ENCODE measurements at regions not wholly inside any gene's neighbourhood (a gene's known extent, or its start where the extent isn't known, plus 50 kb on each side); places are given as distances from the start of the nearest gene placed in this dataset.

DNA sequence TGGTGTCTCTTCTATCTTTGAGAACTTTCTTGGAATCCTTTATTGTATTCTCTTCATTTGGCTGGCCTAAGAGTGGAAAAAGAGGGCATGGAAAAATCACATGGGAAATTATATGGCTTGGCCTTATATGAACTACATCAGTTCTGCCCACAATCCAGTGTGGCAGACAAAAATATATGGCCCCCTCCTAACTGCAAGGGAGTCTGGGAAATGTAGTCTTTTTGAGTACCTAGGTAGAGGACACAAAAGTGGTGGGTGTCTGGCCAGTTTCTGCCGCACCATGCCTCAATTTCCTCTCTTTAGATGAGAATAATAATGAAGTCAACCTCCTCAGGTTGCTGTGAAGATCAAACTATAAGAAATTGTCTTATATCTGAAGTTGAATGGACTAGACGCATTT is 109.3 kb downstream of the SCP2D1 start:
- TF ChIP-seq TAF1 (IDR thresholded peaks at IDR 0.05; ENCODE audit: borderline replicate concordance, low read depth, low read length): no peak
- TF ChIP-seq, protein P1, sequence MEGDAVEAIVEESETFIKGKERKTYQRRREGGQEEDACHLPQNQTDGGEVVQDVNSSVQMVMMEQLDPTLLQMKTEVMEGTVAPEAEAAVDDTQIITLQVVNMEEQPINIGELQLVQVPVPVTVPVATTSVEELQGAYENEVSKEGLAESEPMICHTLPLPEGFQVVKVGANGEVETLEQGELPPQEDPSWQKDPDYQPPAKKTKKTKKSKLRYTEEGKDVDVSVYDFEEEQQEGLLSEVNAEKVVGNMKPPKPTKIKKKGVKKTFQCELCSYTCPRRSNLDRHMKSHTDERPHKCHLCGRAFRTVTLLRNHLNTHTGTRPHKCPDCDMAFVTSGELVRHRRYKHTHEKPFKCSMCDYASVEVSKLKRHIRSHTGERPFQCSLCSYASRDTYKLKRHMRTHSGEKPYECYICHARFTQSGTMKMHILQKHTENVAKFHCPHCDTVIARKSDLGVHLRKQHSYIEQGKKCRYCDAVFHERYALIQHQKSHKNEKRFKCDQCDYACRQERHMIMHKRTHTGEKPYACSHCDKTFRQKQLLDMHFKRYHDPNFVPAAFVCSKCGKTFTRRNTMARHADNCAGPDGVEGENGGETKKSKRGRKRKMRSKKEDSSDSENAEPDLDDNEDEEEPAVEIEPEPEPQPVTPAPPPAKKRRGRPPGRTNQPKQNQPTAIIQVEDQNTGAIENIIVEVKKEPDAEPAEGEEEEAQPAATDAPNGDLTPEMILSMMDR (IDR thresholded peaks at IDR 0.05): no peak
- no peak for TF ChIP-seq POLR2AphosphoS5 (IDR thresholded peaks at IDR 0.05; ENCODE audit: low read depth, low read length)
- TF ChIP-seq RFX5 (IDR thresholded peaks at IDR 0.05; ENCODE audit: low read length): no peak
